Stimulated activated CD4-positive, alpha-beta T cell treated with anti-CD3 and anti-CD28 coated beads, Interleukin-4, amount 100 ng/mL, for 48 hours (primary cell): ENCODE measurements at regions not wholly inside any gene's neighbourhood (a gene's known extent, or its start where the extent isn't known, plus 50 kb on each side); places are given as distances from the start of the nearest gene placed in this dataset.
"Not testable (repeated sequence)": the region's sequence is repeated elsewhere in the genome, so short reads cannot be mapped to it uniquely, and the experiment has no call there.

ENCODE experiments used
- DNase-seq, 2 donors: peaks; one replicate each; pipeline ENCODE4 v3.0.0-alpha.2; 2020; ENCODE audit warnings: low read depth in 2 of 2

- no peak for DNase-seq
Measured at GRCh38 chr7:131014906-131015656, 281.1 kb upstream of the KLF14 start.

- DNase-seq: no peak
Measured at GRCh38 chr7:131015657-131015958, 281.6 kb upstream of the KLF14 start.

GRCh38 chr7:131016230-131016629 is 282.2 kb upstream of the KLF14 start:
- DNase-seq: no peak

- DNase-seq: no peak
Measured at GRCh38 chr7:131019351-131019750, 285.3 kb upstream of the KLF14 start.

GRCh38 chr7:131020759-131021261 is 286.8 kb upstream of the KLF14 start:
- no peak for DNase-seq

- DNase-seq: no peak
Measured at GRCh38 chr7:131021460-131021859, 287.5 kb upstream of the KLF14 start.

GRCh38 chr7:131021902-131022301 is 287.9 kb upstream of the KLF14 start:
- DNase-seq: no peak

GRCh38 chr7:131026297-131027000 is 292.4 kb upstream of the KLF14 start:
- no peak for DNase-seq

- peak in 1 of 2 donors; percentile 44 for DNase-seq
Measured at GRCh38 chr7:131027287-131027773, 293.3 kb upstream of the KLF14 start.

- DNase-seq: no peak
Measured at GRCh38 chr7:131028295-131028694, 294.3 kb upstream of the KLF14 start.

GRCh38 chr7:131029002-131029401 is 295.0 kb upstream of the KLF14 start:
- no peak for DNase-seq

GRCh38 chr7:131031099-131031868 is 296.4 kb upstream of the MKLN1 start:
- DNase-seq: no peak

- DNase-seq: no peak
Measured at GRCh38 chr7:131032786-131033185, 294.9 kb upstream of the MKLN1 start.

- DNase-seq: no peak
Measured at GRCh38 chr7:131034166-131034881, 293.4 kb upstream of the MKLN1 start.

- no peak for DNase-seq
Measured at GRCh38 chr7:131035088-131035770, 292.4 kb upstream of the MKLN1 start.

- no peak for DNase-seq
Measured at GRCh38 chr7:131038153-131038552, 289.5 kb upstream of the MKLN1 start.

- no peak for DNase-seq
Measured at GRCh38 chr7:131039355-131039762, 288.3 kb upstream of the MKLN1 start.

GRCh38 chr7:131039836-131040235 is 287.8 kb upstream of the MKLN1 start:
- no peak for DNase-seq

- DNase-seq: peak in 1 of 2 donors; percentile 36
Measured at GRCh38 chr7:131040467-131040932, 287.2 kb upstream of the MKLN1 start.

- DNase-seq: not testable (repeated sequence)
Measured at GRCh38 chr7:131041012-131041695, 286.5 kb upstream of the MKLN1 start.
